MG63 (cell line): ENCODE measurements at regions not wholly inside any gene's neighbourhood (a gene's known extent, or its start where the extent isn't known, plus 50 kb on each side); places are given as distances from the start of the nearest gene placed in this dataset.
"Not testable (repeated sequence)": the region's sequence is repeated elsewhere in the genome, so short reads cannot be mapped to it uniquely, and the experiment has no call there.

Experiments used
- DNase-seq: peaks from one replicate; pipeline ENCODE4 v3.0.0-alpha.2; 2020
- H3K27me3 ChIP-seq: fragments of 250-450 bp; sonication (Bioruptor Pico); 2 replicates; pipeline ENCODE4 v1.5.1; 2020; ENCODE audit warnings: mild to moderate bottlenecking, moderate library complexity
- H3K36me3 ChIP-seq: fragments of 250-450 bp; sonication (Bioruptor Pico); 2 replicates; pipeline ENCODE4 v1.5.1; 2020; ENCODE audit warnings: mild to moderate bottlenecking, moderate library complexity
- H3K4me3 ChIP-seq: fragments of 250-450 bp; sonication (Bioruptor Pico); 2 replicates; pipeline ENCODE4 v1.5.1; 2020; ENCODE audit warnings: mild to moderate bottlenecking, moderate library complexity
- H3K9me3 ChIP-seq: fragments of 250-450 bp; sonication (Bioruptor Pico); 2 replicates; pipeline ENCODE4 v1.5.1; 2020; ENCODE audit warnings: mild to moderate bottlenecking, moderate library complexity

DNA sequence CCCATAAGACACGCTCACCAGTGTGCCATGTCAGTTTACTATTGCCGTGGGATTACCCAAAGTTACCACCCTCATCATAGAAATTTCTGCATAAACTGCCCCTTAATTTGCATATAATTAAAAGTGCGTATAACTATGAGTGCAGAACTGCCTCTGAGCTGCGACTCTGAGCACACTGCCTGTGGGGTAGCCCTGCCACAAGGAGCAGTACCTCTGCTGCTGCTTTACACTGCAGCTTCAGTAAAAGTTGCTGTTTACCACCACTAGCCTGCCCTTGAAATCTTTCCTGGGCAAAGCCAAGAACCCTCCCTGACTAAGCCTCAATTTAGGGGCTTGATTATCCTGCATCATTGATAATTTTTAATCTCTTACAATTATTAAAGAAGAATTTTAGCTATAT is 213.9 kb upstream of the MAP2 start:
- H3K27me3 ChIP-seq: no peaks in the 10 kb centered on the region
- H3K36me3 ChIP-seq: no peaks in the 10 kb centered on the region
- H3K4me3 ChIP-seq: no peak overlapping the region
- no peak for DNase-seq
- no peaks in the 10 kb centered on the region for H3K9me3 ChIP-seq

DNA sequence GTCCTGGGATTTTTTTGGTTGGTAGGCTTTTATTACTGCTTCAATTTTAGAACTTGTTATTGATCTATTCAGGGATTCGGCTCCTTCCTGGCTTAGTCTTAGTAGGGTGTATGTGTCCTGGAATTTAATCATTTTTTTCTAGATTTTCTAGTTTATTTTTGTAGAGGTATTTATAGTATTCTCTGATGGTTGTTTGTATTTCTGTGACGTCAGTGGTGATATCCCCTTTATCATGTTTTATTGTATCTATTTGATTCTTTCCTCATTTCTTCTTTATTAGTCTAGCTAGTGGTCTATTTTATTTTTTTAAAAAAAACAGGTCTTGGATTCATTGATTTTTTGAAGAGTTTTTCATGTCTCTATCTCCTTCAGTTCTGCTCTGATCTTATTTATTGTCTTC is 193.3 kb upstream of the MAP2 start:
- H3K9me3 ChIP-seq: no peaks in the 10 kb centered on the region
- no peak for DNase-seq
- no peaks in the 10 kb centered on the region for H3K36me3 ChIP-seq
- no peak overlapping the region for H3K4me3 ChIP-seq
- no peaks in the 10 kb centered on the region for H3K27me3 ChIP-seq

DNA sequence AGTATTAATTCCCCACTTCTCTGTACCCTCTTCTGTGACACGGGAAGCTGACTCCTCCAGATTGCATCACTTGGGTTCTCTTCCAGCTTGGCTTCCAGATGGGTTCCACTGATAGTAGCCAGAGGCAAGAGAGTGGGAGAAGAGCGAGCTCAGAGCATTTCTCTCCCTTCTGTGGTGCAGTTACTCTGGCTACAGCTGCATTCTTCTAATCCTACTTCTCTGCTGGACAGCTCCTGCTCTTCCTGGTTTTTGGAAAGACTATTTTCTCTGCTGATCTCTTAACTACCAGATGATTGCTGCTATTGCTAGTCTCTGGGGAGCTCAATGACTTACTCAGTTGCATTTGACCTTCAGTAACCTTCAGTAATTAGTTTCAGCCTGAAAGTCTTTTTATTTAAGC is 187.5 kb upstream of the MAP2 start:
- DNase-seq: no peak
- Histone ChIP-seq H3K27me3 (no peaks in the 10 kb centered on the region), H3K9me3 (no peaks in the 10 kb centered on the region), H3K36me3 (no peaks in the 10 kb centered on the region), H3K4me3 (no peak overlapping the region)

DNA sequence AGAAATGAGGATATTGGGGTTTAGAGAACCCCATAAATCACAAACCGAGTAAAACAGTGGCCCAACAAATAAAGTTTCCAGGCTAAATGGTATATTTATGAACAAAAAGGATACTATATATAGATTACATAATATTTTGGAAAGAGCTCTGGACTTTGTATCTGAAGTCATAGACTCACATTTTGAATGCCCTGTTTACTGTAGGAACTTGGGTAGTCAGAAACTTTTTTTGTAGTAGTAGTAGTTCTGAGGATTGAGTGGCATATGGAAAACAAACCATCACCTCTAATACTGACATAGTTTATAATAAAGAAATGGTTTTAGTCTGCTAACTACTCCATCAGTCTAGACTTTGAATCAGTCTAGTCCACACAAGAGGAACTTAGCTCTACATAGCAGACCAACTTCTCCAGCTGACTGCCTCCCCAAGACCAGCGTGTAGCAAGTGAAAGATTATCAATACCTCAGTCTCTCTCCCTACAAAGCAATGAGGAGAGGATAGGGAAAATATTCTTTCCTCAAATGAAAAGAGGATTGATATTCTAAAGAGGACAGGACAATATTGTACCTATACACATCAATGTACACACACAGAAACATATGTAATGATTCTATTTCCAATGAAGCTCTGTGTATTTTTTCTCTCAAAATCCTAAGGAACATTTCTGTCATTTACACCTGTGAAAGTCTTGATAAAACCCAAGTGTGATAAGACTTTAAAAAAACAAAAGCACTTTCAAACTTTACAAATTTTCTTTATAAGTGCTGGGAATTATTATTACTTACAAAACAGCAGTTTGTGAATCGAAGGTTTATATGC is 184.9 kb upstream of the MAP2 start:
- DNase-seq: no peak
- H3K9me3 ChIP-seq: no peaks in the 10 kb centered on the region

DNA sequence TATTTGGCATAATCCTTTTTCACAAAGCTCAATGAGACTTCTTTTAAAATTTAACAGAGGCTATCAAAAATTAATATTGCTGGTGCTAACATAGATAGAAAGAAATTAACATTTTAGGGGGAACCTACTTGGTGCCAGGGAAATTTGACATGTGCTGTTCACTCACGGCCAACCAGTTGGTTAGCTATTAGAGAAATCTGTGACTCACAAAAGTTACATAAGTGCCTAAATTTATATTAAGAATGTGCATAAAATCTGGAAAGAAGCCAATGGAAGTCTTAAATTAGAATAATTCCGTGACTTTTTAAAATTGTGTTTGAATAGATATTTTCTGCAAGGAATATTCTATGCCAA is 184.3 kb upstream of the MAP2 start:
- Histone ChIP-seq H3K27me3 (no peaks in the 10 kb centered on the region), H3K4me3 (no peak overlapping the region), H3K9me3 (no peaks in the 10 kb centered on the region), H3K36me3 (no peaks in the 10 kb centered on the region)
- no peak for DNase-seq

More for the DNA sequence above, 184.9 kb upstream of the MAP2 start:
- no peaks in the 10 kb centered on the region for H3K27me3 ChIP-seq
- H3K4me3 ChIP-seq: no peak overlapping the region
- no peaks in the 10 kb centered on the region for H3K36me3 ChIP-seq

DNA sequence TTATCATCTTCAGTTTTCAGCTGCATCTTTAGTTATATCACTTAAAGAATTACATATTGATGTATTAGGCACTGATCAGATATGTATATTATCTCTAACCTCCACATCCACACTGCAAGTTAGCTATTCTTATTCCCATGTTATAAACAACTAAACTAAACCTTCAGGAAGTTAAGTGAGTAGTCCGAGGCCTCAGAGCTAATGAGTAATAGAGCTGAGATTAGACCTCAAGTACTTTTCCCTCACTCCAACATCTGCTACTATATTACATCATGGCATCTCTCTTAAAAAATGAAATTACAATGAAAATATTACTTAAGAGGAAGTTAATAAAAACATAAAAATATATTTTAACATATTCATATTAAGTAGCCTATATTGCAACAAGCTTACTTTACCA is 183.6 kb upstream of the MAP2 start:
- no peaks in the 10 kb centered on the region for H3K9me3 ChIP-seq
- no peak overlapping the region for H3K4me3 ChIP-seq
- H3K27me3 ChIP-seq: no peaks in the 10 kb centered on the region
- DNase-seq: no peak
- H3K36me3 ChIP-seq: no peaks in the 10 kb centered on the region

GRCh38 chr2:209253544-209253943 is 170.3 kb upstream of the MAP2 start:
- no peaks in the 10 kb centered on the region for H3K9me3 ChIP-seq
- H3K4me3 ChIP-seq: no peak overlapping the region
- H3K36me3 ChIP-seq: no peaks in the 10 kb centered on the region
- DNase-seq: no peak
- peaks cover 3% of the 10 kb centered on the region; the same call in 1 of the 2 replicates for H3K27me3 ChIP-seq

DNA sequence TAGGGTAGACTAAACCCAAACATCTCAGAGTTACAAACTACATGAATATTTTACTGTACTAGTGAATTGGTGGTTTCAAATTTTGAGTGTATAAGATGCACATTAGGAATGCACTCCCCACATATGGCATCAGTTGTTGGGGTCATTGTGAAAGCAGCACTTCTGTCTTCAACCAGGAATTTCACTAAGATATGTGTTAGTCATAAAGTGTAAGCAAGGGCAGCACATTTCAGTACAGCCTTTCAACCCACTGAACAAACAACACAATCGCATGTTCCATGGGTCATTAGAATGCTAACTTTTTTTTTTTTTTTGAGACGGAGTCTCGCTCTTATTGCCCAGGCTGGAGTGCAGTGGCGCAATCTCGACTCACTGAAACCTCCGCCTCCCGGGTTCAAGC is 164.1 kb upstream of the MAP2 start:
- H3K36me3 ChIP-seq: no peaks in the 10 kb centered on the region
- no peak for DNase-seq
- no peak overlapping the region for H3K4me3 ChIP-seq
- H3K27me3 ChIP-seq: peaks cover 3% of the 10 kb centered on the region; the same call in 1 of the 2 replicates
- H3K9me3 ChIP-seq: no peaks in the 10 kb centered on the region

DNA sequence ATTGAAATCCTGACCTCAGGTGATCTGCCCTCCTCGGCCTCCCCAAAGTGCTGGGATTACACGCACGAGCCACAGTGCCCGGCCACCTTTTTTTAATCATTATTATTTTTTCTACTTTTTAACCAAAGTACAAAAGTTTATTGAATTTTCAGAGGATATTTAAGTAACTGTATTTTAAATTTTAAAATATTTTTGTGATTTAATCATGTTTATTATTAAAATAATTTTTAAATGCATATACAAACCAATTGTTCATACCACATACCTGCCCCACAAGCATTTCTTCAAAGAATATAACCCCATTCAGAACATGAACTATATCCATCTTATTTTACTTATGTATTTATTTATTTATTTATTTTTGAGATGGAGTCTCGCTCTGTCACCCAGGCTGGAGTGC is 163.6 kb upstream of the MAP2 start:
- H3K36me3 ChIP-seq: no peaks in the 10 kb centered on the region
- no peak for DNase-seq
- H3K4me3 ChIP-seq: no peak overlapping the region
- H3K27me3 ChIP-seq: peaks cover 3% of the 10 kb centered on the region; the same call in 1 of the 2 replicates
- H3K9me3 ChIP-seq: no peaks in the 10 kb centered on the region

GRCh38 chr2:209261366-209262053 is 162.3 kb upstream of the MAP2 start:
- not testable (repeated sequence) for H3K9me3 ChIP-seq, H3K27me3 ChIP-seq, DNase-seq, H3K36me3 ChIP-seq, H3K4me3 ChIP-seq

DNA sequence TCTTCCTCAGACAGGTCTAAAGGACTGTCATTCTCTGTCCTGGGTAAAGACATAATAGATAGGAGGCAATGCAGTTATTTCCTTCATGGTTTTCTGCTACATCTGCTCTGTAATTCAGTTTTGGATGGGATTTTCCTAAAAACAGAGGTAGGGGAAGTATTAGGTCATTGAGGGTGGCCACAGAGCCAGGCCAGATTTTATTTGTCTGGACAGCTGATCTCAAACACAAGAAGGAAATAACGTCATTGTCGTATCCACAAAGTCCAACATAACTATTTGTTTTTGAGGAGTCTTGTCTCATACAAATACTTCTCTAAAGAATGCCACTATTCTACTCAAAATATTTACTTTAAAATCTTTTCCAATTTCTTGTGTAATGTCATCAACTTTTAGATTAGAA is 154.8 kb upstream of the MAP2 start:
- Histone ChIP-seq H3K36me3 (no peaks in the 10 kb centered on the region), H3K4me3 (no peak overlapping the region), H3K27me3 (no peaks in the 10 kb centered on the region), H3K9me3 (no peaks in the 10 kb centered on the region)
- DNase-seq: no peak

GRCh38 chr2:209276000-209276399 is 147.8 kb upstream of the MAP2 start:
- no peak for DNase-seq
- no peaks in the 10 kb centered on the region for H3K36me3 ChIP-seq
- no peaks in the 10 kb centered on the region for H3K9me3 ChIP-seq
- no peak overlapping the region for H3K4me3 ChIP-seq
- no peaks in the 10 kb centered on the region for H3K27me3 ChIP-seq

DNA sequence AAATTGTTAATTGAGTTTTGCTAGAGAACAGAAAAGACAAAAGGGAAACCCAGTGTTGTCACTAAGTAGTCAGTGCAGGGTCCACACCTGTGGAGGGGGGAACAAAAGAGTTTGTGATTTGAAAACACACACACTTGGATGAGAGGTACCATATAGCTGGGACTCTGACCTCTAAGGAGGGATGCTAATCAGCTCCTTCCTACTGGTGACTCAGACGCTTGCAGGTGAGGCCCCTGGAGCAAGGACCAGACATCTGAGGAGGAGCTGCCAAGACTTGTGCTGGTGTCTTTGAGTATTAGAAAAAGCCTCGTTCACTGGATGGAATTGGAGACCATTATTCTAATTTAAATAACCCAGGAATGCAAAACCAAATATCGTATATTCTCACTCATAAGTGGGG is 146.4 kb upstream of the MAP2 start:
- H3K27me3 ChIP-seq: no peaks in the 10 kb centered on the region
- H3K9me3 ChIP-seq: no peaks in the 10 kb centered on the region
- no peaks in the 10 kb centered on the region for H3K36me3 ChIP-seq
- DNase-seq: no peak
- H3K4me3 ChIP-seq: no peak overlapping the region

DNA sequence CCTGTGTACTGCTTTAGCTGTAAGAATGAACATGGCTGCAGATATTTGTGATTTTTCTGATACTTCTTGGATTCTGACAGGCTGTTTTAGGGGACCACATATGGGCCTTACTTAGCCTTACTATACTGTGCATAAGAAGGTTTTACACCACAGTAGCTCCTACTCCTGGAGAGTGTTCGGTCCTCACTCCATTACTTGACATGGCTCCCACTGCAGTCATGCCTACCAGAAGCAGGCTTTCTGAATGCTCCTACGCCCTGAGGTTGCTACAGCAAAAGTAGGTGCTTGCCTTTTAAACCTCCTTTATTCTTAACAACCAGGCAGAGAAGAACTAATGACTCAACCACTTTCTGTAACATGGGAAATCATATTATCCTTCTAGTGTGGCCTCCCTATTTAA is 125.2 kb upstream of the MAP2 start:
- Histone ChIP-seq H3K27me3 (no peaks in the 10 kb centered on the region), H3K9me3 (no peaks in the 10 kb centered on the region), H3K36me3 (no peaks in the 10 kb centered on the region), H3K4me3 (no peak overlapping the region)
- DNase-seq: no peak

GRCh38 chr2:209299478-209299877 is 124.4 kb upstream of the MAP2 start:
- not testable (repeated sequence) for H3K27me3 ChIP-seq, H3K36me3 ChIP-seq, H3K9me3 ChIP-seq, DNase-seq, H3K4me3 ChIP-seq

- H3K4me3 ChIP-seq, H3K27me3 ChIP-seq, DNase-seq, H3K9me3 ChIP-seq, H3K36me3 ChIP-seq: not testable (repeated sequence)
Observed at GRCh38 chr2:209300766-209301165, 123.1 kb upstream of the MAP2 start.

GRCh38 chr2:209305026-209305425 is 118.8 kb upstream of the MAP2 start:
- Histone ChIP-seq H3K27me3 (no peaks in the 10 kb centered on the region), H3K9me3 (no peaks in the 10 kb centered on the region), H3K36me3 (no peaks in the 10 kb centered on the region), H3K4me3 (no peak overlapping the region)
- no peak for DNase-seq

DNA sequence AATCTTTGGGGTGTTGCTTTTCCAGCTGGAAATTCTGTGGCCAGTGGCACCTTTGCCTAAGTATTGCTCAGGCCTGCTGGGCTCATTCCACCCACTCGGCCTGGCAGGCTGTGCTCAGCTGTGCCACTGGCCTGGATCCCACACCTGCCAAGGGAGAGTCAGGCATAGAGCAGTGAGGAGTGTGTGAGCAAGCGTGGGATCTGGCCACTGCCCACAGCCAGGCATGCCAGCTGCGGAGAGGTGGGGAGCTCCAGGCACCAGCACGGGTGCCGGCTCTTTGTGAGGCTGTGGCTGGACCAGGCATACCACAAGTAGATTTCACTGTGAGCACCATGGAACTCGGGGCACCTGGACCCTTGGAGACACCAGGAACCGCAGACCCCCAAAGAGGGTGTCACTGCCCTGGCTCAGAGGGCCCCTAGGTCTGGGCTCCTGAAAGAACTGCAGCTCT is 118.1 kb upstream of the MAP2 start:
- H3K36me3 ChIP-seq: no peaks in the 10 kb centered on the region
- H3K9me3 ChIP-seq: no peaks in the 10 kb centered on the region
- no peaks in the 10 kb centered on the region for H3K27me3 ChIP-seq
- no peak overlapping the region for H3K4me3 ChIP-seq
- peak; percentile 22 for DNase-seq
